Loucy (cell line): ENCODE measurements at regions not wholly inside any gene's neighbourhood (a gene's known extent, or its start where the extent isn't known, plus 50 kb on each side); places are given as distances from the start of the nearest gene placed in this dataset.

Experiments
- H2AFZ ChIP-seq: fragments of 200-600 bp; sonication (generic); 2 replicates; pipeline ENCODE4 v1.6.0; 2016; ENCODE audit warnings: antibody characterized with exemption, mild to moderate bottlenecking, low read length, moderate library complexity
- H3F3A ChIP-seq: fragments of 200-600 bp; 2 replicates; pipeline ENCODE4 v1.6.0; 2016; ENCODE audit warnings: antibody characterized with exemption, low read depth, mild to moderate bottlenecking
- H3K27me3 ChIP-seq: fragments of 200-600 bp; sonication (generic); 2 replicates; pipeline ENCODE4 v1.6.1; 2014; ENCODE audit warnings: low read length, mild to moderate bottlenecking; ENCODE audit not compliant: insufficient read depth, poor library complexity, severe bottlenecking
- H3K36me3 ChIP-seq: fragments of 200-600 bp; sonication (generic); 2 replicates; pipeline ENCODE4 v1.6.1; 2016; ENCODE audit warnings: low read length; ENCODE audit not compliant: insufficient read depth
- H3K4me1 ChIP-seq: fragments of 200-600 bp; sonication (generic); 2 replicates; pipeline ENCODE4 v1.5.1; 2014; ENCODE audit warnings: low read length, mild to moderate bottlenecking; ENCODE audit not compliant: insufficient read depth, poor library complexity, severe bottlenecking
- H3K4me2 ChIP-seq: fragments of 200-600 bp; sonication (generic); 2 replicates; pipeline ENCODE4 v1.6.0; 2014; ENCODE audit warnings: antibody characterized with exemption, low read length, low read depth, mild to moderate bottlenecking; ENCODE audit not compliant: poor library complexity, severe bottlenecking
- H3K4me3 ChIP-seq: fragments of 200-600 bp; sonication (generic); 2 replicates; pipeline ENCODE4 v1.5.1; 2014; ENCODE audit warnings: low read length, mild to moderate bottlenecking, mixed read lengths; ENCODE audit not compliant: poor library complexity, severe bottlenecking
- H3K79me2 ChIP-seq: fragments of 200-600 bp; sonication (generic); 2 replicates; pipeline ENCODE4 v1.6.1; 2014; ENCODE audit warnings: low read length; ENCODE audit not compliant: insufficient read depth
- H3K9ac ChIP-seq: fragments of 200-600 bp; sonication (generic); 2 replicates; pipeline ENCODE4 v1.6.0; 2014; ENCODE audit warnings: mild to moderate bottlenecking, low read depth, low read length, moderate library complexity; ENCODE audit not compliant: poor library complexity, severe bottlenecking
- H3K9me2 ChIP-seq: fragments of 200-600 bp; sonication (generic); replicated peaks from 2 replicates; pipeline ENCODE4 v1.6.1; 2016; ENCODE audit warnings: low read depth, low read length, mixed read lengths
- H3K9me3 ChIP-seq: fragments of 200-600 bp; sonication (generic); 2 replicates; pipeline ENCODE4 v1.6.1; 2014; ENCODE audit warnings: mild to moderate bottlenecking, antibody characterized with exemption, low read length, low read depth; ENCODE audit not compliant: insufficient read depth
- H4K20me1 ChIP-seq: fragments of 200-600 bp; sonication (generic); 2 replicates; pipeline ENCODE4 v1.6.0; 2014; ENCODE audit warnings: antibody characterized with exemption, low read length, mild to moderate bottlenecking; ENCODE audit not compliant: insufficient read depth, poor library complexity, severe bottlenecking
- CTCF ChIP-seq: fragments of 200-600 bp; sonication (generic); conservative IDR thresholded peaks from 2 replicates; pipeline ENCODE4 v1.5.1; 2014; ENCODE audit warnings: mild to moderate bottlenecking, antibody characterized with exemption, low read length
- EZH2phosphoT487 ChIP-seq: fragments of 200-600 bp; IDR thresholded peaks from 2 replicates; pipeline ENCODE4 v1.6.1; 2018; ENCODE audit warnings: antibody characterized with exemption, mild to moderate bottlenecking, moderate library complexity, borderline replicate concordance

GRCh38 chr10:106280896-106281460, 883.5 kb downstream of the SORCS1 start:
- Histone ChIP-seq H3K9me2 (no peaks in the 10 kb centered on the region), H3K9me3 (no peaks in the 10 kb centered on the region), H3K4me1 (no peaks in the 10 kb centered on the region), H2AFZ (no peak overlapping the region), H4K20me1 (no peaks in the 10 kb centered on the region), H3K79me2 (no peaks in the 10 kb centered on the region), H3K4me3 (no peak overlapping the region), H3K27me3 (no peaks in the 10 kb centered on the region), H3K4me2 (no peak overlapping the region), H3K9ac (no peak overlapping the region), H3K36me3 (no peaks in the 10 kb centered on the region), H3F3A (no peaks in the 10 kb centered on the region)
- TF ChIP-seq EZH2phosphoT487 = no peak
- no peak for TF ChIP-seq CTCF

GRCh38 chr10:106278383-106278782, 886.1 kb downstream of the SORCS1 start:
- Histone ChIP-seq H3K4me3 (no peak overlapping the region), H3K9ac (no peak overlapping the region), H3K36me3 (no peaks in the 10 kb centered on the region), H4K20me1 (no peaks in the 10 kb centered on the region), H3F3A (no peaks in the 10 kb centered on the region), H3K79me2 (no peaks in the 10 kb centered on the region), H3K4me1 (no peaks in the 10 kb centered on the region), H3K27me3 (no peaks in the 10 kb centered on the region), H3K9me3 (no peaks in the 10 kb centered on the region), H3K4me2 (no peak overlapping the region), H2AFZ (no peak overlapping the region), H3K9me2 (no peaks in the 10 kb centered on the region)
- no peak; the same call in 1 of the 2 replicates for TF ChIP-seq CTCF
- TF ChIP-seq EZH2phosphoT487 = no peak

- H3K4me1 ChIP-seq = no peaks in the 10 kb centered on the region
- no peak overlapping the region for H2AFZ ChIP-seq
- no peaks in the 10 kb centered on the region for H3F3A ChIP-seq
- no peaks in the 10 kb centered on the region for H3K36me3 ChIP-seq
- H3K4me3 ChIP-seq = no peak overlapping the region
- no peaks in the 10 kb centered on the region for H4K20me1 ChIP-seq
- TF ChIP-seq EZH2phosphoT487 (no peak), CTCF (peak; percentile 56)
- H3K27me3 ChIP-seq = no peaks in the 10 kb centered on the region
- no peaks in the 10 kb centered on the region for H3K9me3 ChIP-seq
- H3K9ac ChIP-seq = no peak overlapping the region
- H3K9me2 ChIP-seq = no peaks in the 10 kb centered on the region
- no peaks in the 10 kb centered on the region for H3K79me2 ChIP-seq
- H3K4me2 ChIP-seq = no peak overlapping the region
These were observed 893.3 kb downstream of the SORCS1 start for GRCh38 chr10:106271237-106271636.
